OCI-LY7 (cell line): ENCODE measurements at regions not wholly inside any gene's neighbourhood (a gene's known extent, or its start where the extent isn't known, plus 50 kb on each side); places are given as distances from the start of the nearest gene placed in this dataset.

Experiments used
- BruUV-seq: library from RNA; stranded (reverse); fragments of 400-500 nt; replicated peaks from 2 replicates; lab custom pipeline; 2021; lab: Mats Ljungman, UMichigan
- CTCF ChIA-PET: fragments of 300-600 bp; sonication (Branson Sonifier 250); formaldehyde crosslinking; loops from one replicate; lab custom pipeline; 2022; ENCODE audit warnings: antibody characterized with exemption; ENCODE audit not compliant: unreplicated experiment; lab: Charles Lee
- POLR2A ChIA-PET: fragments of 300-600 bp; sonication (Branson Sonifier 250); formaldehyde crosslinking; loops from one replicate; lab custom pipeline; 2022; ENCODE audit warnings: antibody characterized with exemption; lab: Charles Lee
- DNase-seq: peaks from one replicate; pipeline ENCODE4 v3.0.0-alpha.2; 2015; ENCODE audit warnings: low spot score
- H2AFZ ChIP-seq: fragments of 200-600 bp; sonication (generic), shearing (Covaris generic); 2 replicates; pipeline ENCODE4 v1.6.1; 2014; ENCODE audit warnings: mild to moderate bottlenecking, antibody characterized with exemption, low read length, moderate library complexity
- H3K27ac ChIP-seq: fragments of 200-600 bp; sonication (generic); 2 replicates; pipeline ENCODE4 v1.5.1; 2014; ENCODE audit warnings: mixed run types, low read depth, mild to moderate bottlenecking, moderate library complexity, low read length, inconsistent platforms; ENCODE audit not compliant: poor library complexity, severe bottlenecking
- H3K36me3 ChIP-seq: fragments of 200-600 bp; sonication (generic); 2 replicates; pipeline ENCODE4 v1.6.1; 2014; ENCODE audit warnings: mild to moderate bottlenecking, antibody characterized with exemption, low read length, moderate library complexity, mixed read lengths; ENCODE audit not compliant: insufficient read depth
- H3K4me1 ChIP-seq: fragments of 200-600 bp; sonication (generic); 2 replicates; pipeline ENCODE4 v1.5.1; 2014; ENCODE audit warnings: mild to moderate bottlenecking, low read length; ENCODE audit not compliant: insufficient read depth, poor library complexity, severe bottlenecking
- H3K4me2 ChIP-seq: fragments of 200-600 bp; sonication (generic); 2 replicates; pipeline ENCODE4 v1.6.1; 2014; ENCODE audit warnings: mild to moderate bottlenecking, low read length
- H3K4me3 ChIP-seq: fragments of 200-600 bp; sonication (generic); 2 replicates; pipeline ENCODE4 v1.5.1; 2014; ENCODE audit warnings: mild to moderate bottlenecking, low read depth, low read length; ENCODE audit not compliant: poor library complexity, severe bottlenecking
- H3K79me2 ChIP-seq: fragments of 200-600 bp; sonication (generic); 2 replicates; pipeline ENCODE4 v1.6.1; 2016; ENCODE audit warnings: low read depth, mild to moderate bottlenecking, low read length, moderate library complexity, mixed read lengths; ENCODE audit not compliant: insufficient read depth
- H3K9me2 ChIP-seq: fragments of 200-600 bp; sonication (generic); 2 replicates; pipeline ENCODE4 v1.6.1; 2016; ENCODE audit warnings: mild to moderate bottlenecking, low read length, mixed read lengths; ENCODE audit not compliant: insufficient read depth
- H3K9me3 ChIP-seq: fragments of 200-600 bp; sonication (generic); 2 replicates; pipeline ENCODE4 v1.6.1; 2014; ENCODE audit warnings: mild to moderate bottlenecking, mixed run types, low read length, mixed read lengths
- H4K20me1 ChIP-seq: fragments of 200-600 bp; sonication (generic); 2 replicates; pipeline ENCODE4 v1.6.1; 2014; ENCODE audit warnings: mild to moderate bottlenecking, antibody characterized with exemption, low read length, moderate library complexity, mixed read lengths; ENCODE audit not compliant: insufficient read depth
- EZH2phosphoT487 ChIP-seq: fragments of 200-600 bp; sonication (generic); IDR thresholded peaks from 2 replicates; pipeline ENCODE4 v1.6.1; 2018; ENCODE audit warnings: low read depth, borderline replicate concordance, mild to moderate bottlenecking, mixed run types, antibody characterized with exemption, low read length, moderate library complexity, mixed read lengths
- intact Hi-C: fragments of 100-400 bp; cut with micrococcal nuclease; formaldehyde crosslinking; loops from one replicate; pipeline ENCODE4 v1.10.0; 2022; ENCODE audit not compliant: unreplicated experiment
- TF ChIP-seq, protein P1 (sequence below): fragments of 200-600 bp; sonication (generic); conservative IDR thresholded peaks from 2 replicates; pipeline ENCODE4 v1.5.1; 2014; ENCODE audit warnings: mild to moderate bottlenecking, antibody characterized with exemption, low read length, moderate library complexity, mixed read lengths

DNA sequence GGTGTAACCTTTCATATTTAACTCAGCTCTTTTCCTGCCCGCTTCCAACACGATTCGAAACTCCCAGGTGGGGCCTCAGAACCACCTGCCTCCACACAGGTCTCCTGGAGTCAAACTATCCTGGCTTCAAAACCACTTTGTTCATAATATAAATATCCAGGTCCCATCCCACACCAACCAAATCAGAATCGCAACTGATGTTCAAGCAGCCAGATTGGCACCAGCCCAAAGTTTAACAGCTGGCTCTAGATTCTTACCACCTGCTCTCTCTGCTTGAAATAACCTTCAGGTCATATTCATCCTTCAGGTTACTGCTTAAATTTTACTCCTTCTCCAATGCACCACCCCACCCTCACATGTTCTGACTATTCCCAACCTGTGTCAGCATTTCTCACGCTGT lies 231.4 kb upstream of the TRPM3 start:
- POLR2A ChIA-PET = no interaction called here
- Histone ChIP-seq H2AFZ (no peak overlapping the region), H3K9me2 (no peaks in the 10 kb centered on the region), H3K4me2 (no peak overlapping the region), H3K4me1 (no peaks in the 10 kb centered on the region), H3K36me3 (no peaks in the 10 kb centered on the region), H3K9me3 (no peaks in the 10 kb centered on the region), H3K4me3 (no peak overlapping the region), H4K20me1 (no peaks in the 10 kb centered on the region), H3K27ac (no peak overlapping the region), H3K79me2 (no peaks in the 10 kb centered on the region)
- TF ChIP-seq, protein P1, sequence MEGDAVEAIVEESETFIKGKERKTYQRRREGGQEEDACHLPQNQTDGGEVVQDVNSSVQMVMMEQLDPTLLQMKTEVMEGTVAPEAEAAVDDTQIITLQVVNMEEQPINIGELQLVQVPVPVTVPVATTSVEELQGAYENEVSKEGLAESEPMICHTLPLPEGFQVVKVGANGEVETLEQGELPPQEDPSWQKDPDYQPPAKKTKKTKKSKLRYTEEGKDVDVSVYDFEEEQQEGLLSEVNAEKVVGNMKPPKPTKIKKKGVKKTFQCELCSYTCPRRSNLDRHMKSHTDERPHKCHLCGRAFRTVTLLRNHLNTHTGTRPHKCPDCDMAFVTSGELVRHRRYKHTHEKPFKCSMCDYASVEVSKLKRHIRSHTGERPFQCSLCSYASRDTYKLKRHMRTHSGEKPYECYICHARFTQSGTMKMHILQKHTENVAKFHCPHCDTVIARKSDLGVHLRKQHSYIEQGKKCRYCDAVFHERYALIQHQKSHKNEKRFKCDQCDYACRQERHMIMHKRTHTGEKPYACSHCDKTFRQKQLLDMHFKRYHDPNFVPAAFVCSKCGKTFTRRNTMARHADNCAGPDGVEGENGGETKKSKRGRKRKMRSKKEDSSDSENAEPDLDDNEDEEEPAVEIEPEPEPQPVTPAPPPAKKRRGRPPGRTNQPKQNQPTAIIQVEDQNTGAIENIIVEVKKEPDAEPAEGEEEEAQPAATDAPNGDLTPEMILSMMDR = no peak
- no peak for TF ChIP-seq EZH2phosphoT487
- DNase-seq = no peak
- intact Hi-C loops = no loop called here
- CTCF ChIA-PET = no interaction called here
- no TSS peak for BruUV-seq

DNA sequence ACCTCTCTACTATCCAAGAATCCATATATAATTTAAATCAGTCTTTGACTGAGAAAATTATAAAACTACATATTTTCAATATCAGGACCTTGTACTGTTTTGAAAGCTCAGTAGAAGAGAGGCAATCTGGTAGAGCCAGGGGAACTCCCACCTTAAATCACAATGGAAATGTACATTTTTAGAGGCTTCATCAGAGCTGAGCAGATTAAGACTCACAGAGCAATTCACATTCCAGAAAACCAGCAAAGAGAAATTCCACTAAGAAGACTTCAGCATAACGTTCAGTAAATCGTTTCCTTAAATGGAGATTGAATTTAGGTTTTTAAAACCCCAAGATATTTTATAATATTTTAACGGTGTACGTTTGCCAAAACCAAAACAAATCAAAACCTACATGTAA lies 227.8 kb upstream of the TRPM3 start:
- no peak overlapping the region for H3K4me2 ChIP-seq
- no TSS peak for BruUV-seq
- H3K9me3 ChIP-seq = no peaks in the 10 kb centered on the region
- TF ChIP-seq, protein P1 = no peak
- TF ChIP-seq EZH2phosphoT487 = no peak
- no peaks in the 10 kb centered on the region for H3K79me2 ChIP-seq
- H3K4me3 ChIP-seq = no peak overlapping the region
- no peaks in the 10 kb centered on the region for H3K36me3 ChIP-seq
- H3K4me1 ChIP-seq = no peaks in the 10 kb centered on the region
- no peaks in the 10 kb centered on the region for H4K20me1 ChIP-seq
- H2AFZ ChIP-seq = no peak overlapping the region
- no peak overlapping the region for H3K27ac ChIP-seq
- intact Hi-C loops = no loop called here
- no peak for DNase-seq
- H3K9me2 ChIP-seq = no peaks in the 10 kb centered on the region
- POLR2A ChIA-PET = interaction anchor here (0.7 kb wide), 1 partner anchor 35 kb away, joined by 3 read pairs; no protein-coding TSS in a partner anchor
- CTCF ChIA-PET = no interaction called here

- no peak overlapping the region for H2AFZ ChIP-seq
- BruUV-seq = no TSS peak
- H3K9me2 ChIP-seq = no peaks in the 10 kb centered on the region
- ChIA-PET POLR2A (interaction anchor here (0.6 kb wide), 1 partner anchor 99 kb away, joined by 5 read pairs; no protein-coding TSS in a partner anchor), CTCF (no interaction called here)
- no peak for DNase-seq
- no peaks in the 10 kb centered on the region for H3K36me3 ChIP-seq
- H3K4me3 ChIP-seq = no peak overlapping the region
- intact Hi-C loops = no loop called here
- H3K4me2 ChIP-seq = no peak overlapping the region
- no peaks in the 10 kb centered on the region for H3K79me2 ChIP-seq
- no peaks in the 10 kb centered on the region for H3K9me3 ChIP-seq
- no peak overlapping the region for H3K27ac ChIP-seq
- no peaks in the 10 kb centered on the region for H3K4me1 ChIP-seq
- TF ChIP-seq, protein P1 = no peak
- no peak for TF ChIP-seq EZH2phosphoT487
- no peaks in the 10 kb centered on the region for H4K20me1 ChIP-seq
Observed at GRCh38 chr9:71333321-71333720, 211.9 kb upstream of the TRPM3 start.
